ENCODE measurements at regions not wholly inside any gene's neighbourhood (a gene's known extent, or its start where the extent isn't known, plus 50 kb on each side); places are given as distances from the start of the nearest gene placed in this dataset.

- Histone ChIP-seq H3K36me3 (no peaks in the 10 kb centered on the region), H3K9ac (no peak overlapping the region), H3K27me3 (no peaks in the 10 kb centered on the region), H3K9me3 (ENCODE audit: low read depth) (peaks cover 3% of the 10 kb centered on the region), H3K79me2 (ENCODE audit: low read depth) (no peaks in the 10 kb centered on the region), H2AFZ (replicated peaks) (no peak overlapping the region), H3K27ac (no peak overlapping the region), H3K4me1 (no peaks in the 10 kb centered on the region), H3F3A (ENCODE audit: low read depth) (no peaks in the 10 kb centered on the region), H3K4me2 (no peak overlapping the region), H4K20me1 (ENCODE audit: low read depth) (no peaks in the 10 kb centered on the region), H3K4me3 (no peak overlapping the region)
- H3K4me3 Mint-ChIP-seq, result no peak overlapping the region
- no peak overlapping the region for H3K27ac Mint-ChIP-seq
- peaks cover 2% of the 10 kb centered on the region for H3K27me3 Mint-ChIP-seq (ENCODE audit: insufficient read depth, low read depth)
- H3K9me3 Mint-ChIP-seq, result peaks cover 5% of the 10 kb centered on the region
- DNase-seq (ENCODE audit: low spot score), result no peak
- H3K36me3 Mint-ChIP-seq, result no peaks in the 10 kb centered on the region
- no peaks in the 10 kb centered on the region for H3K4me1 Mint-ChIP-seq
- TF ChIP-seq CTCF (IDR thresholded peaks at IDR 0.05) (no peak), EZH2 (IDR thresholded peaks at IDR 0.05) (no peak), EZH2phosphoT487 (IDR thresholded peaks at IDR 0.05) (no peak)
Observed at GRCh38 chr7:134391223-134391622, 67.7 kb downstream of the AKR1B1 start.

- Histone ChIP-seq H3K9ac (no peak overlapping the region), H2AFZ (replicated peaks) (peak overlapping the region; percentile 24)
- TF ChIP-seq EZH2 (IDR thresholded peaks at IDR 0.05) (no peak), EZH2phosphoT487 (IDR thresholded peaks at IDR 0.05) (no peak), CTCF (IDR thresholded peaks at IDR 0.05) (no peak)
Observed at GRCh38 chr7:134388336-134389019, 70.4 kb downstream of the AKR1B1 start.

GRCh38 chr7:134378562-134378961, 61.8 kb upstream of the SLC35B4 start:
- Histone ChIP-seq H2AFZ (replicated peaks) (no peak overlapping the region), H3K9me3 (ENCODE audit: low read depth) (no peaks in the 10 kb centered on the region), H3K4me3 (no peak overlapping the region), H3K9ac (no peak overlapping the region), H3K27ac (no peak overlapping the region), H3K4me2 (no peak overlapping the region), H4K20me1 (ENCODE audit: low read depth) (no peaks in the 10 kb centered on the region), H3K79me2 (ENCODE audit: low read depth) (no peaks in the 10 kb centered on the region), H3K36me3 (no peaks in the 10 kb centered on the region), H3K27me3 (no peaks in the 10 kb centered on the region), H3K4me1 (no peaks in the 10 kb centered on the region), H3F3A (ENCODE audit: low read depth) (no peaks in the 10 kb centered on the region)
- no peaks in the 10 kb centered on the region for H3K4me1 Mint-ChIP-seq
- no peaks in the 10 kb centered on the region for H3K36me3 Mint-ChIP-seq
- peaks cover 2% of the 10 kb centered on the region for H3K27me3 Mint-ChIP-seq (ENCODE audit: insufficient read depth, low read depth)
- H3K9me3 Mint-ChIP-seq, result peaks cover under 1% of the 10 kb centered on the region
- no peak for TF ChIP-seq EZH2phosphoT487 (IDR thresholded peaks at IDR 0.05)
- TF ChIP-seq CTCF (IDR thresholded peaks at IDR 0.05), result no peak
- no peak for TF ChIP-seq EZH2 (IDR thresholded peaks at IDR 0.05)
- DNase-seq (ENCODE audit: low spot score), result no peak
- no peak overlapping the region for H3K4me3 Mint-ChIP-seq
- no peak overlapping the region for H3K27ac Mint-ChIP-seq

More at GRCh38 chr7:134388336-134389019, 70.4 kb downstream of the AKR1B1 start:
- no peaks in the 10 kb centered on the region for H3K36me3 ChIP-seq
- H3K4me3 Mint-ChIP-seq, result no peak overlapping the region
- no peak overlapping the region for H3K4me2 ChIP-seq
- DNase-seq (ENCODE audit: low spot score), result no peak
- no peak overlapping the region for H3K27ac Mint-ChIP-seq
- H4K20me1 ChIP-seq (ENCODE audit: low read depth), result no peaks in the 10 kb centered on the region
- H3K9me3 ChIP-seq (ENCODE audit: low read depth), result peaks cover 8% of the 10 kb centered on the region
- no peaks in the 10 kb centered on the region for H3K4me1 Mint-ChIP-seq
- no peaks in the 10 kb centered on the region for H3K79me2 ChIP-seq (ENCODE audit: low read depth)
- no peaks in the 10 kb centered on the region for H3K36me3 Mint-ChIP-seq
- no peaks in the 10 kb centered on the region for H3K27me3 ChIP-seq
- H3K27me3 Mint-ChIP-seq (ENCODE audit: insufficient read depth, low read depth), result no peaks in the 10 kb centered on the region
- H3K4me1 ChIP-seq, result no peaks in the 10 kb centered on the region
- H3F3A ChIP-seq (ENCODE audit: low read depth), result no peaks in the 10 kb centered on the region
- H3K27ac ChIP-seq, result no peak overlapping the region
- no peak overlapping the region for H3K4me3 ChIP-seq
- peaks cover 13% of the 10 kb centered on the region for H3K9me3 Mint-ChIP-seq
